H1 (cell line): ENCODE measurements at regions not wholly inside any gene's neighbourhood (a gene's known extent, or its start where the extent isn't known, plus 50 kb on each side); places are given as distances from the start of the nearest gene placed in this dataset.

ENCODE experiments used
- EP300 ChIP-seq, 2 experiments: IDR thresholded peaks; 1 replicate in 1 of 2; 2 replicates in 1 of 2; pipeline ENCODE4 v1.6.1; 2011 to 2012; ENCODE audit warnings: low read depth in 2 of 2, low read length in 2 of 2, mild to moderate bottlenecking in 2 of 2, borderline replicate concordance in 1 of 2, inconsistent platforms in 1 of 2, moderate library complexity in 1 of 2
- EZH2 ChIP-seq: fragments of 200-600 bp; sonication (generic); IDR thresholded peaks from 2 replicates; pipeline ENCODE4 v1.7.1; 2012; ENCODE audit warnings: low read depth, mild to moderate bottlenecking, moderate library complexity, low read length, inconsistent platforms; ENCODE audit not compliant: severe bottlenecking
- MAX ChIP-seq: IDR thresholded peaks from 2 replicates; pipeline ENCODE4 v1.6.1; 2012; ENCODE audit warnings: inconsistent platforms
- POLR2A ChIP-seq, 2 experiments: IDR thresholded peaks; 1 replicate in 1 of 2; 2 replicates in 1 of 2; pipeline ENCODE4 v1.6.1; 2011; ENCODE audit warnings: low read depth in 2 of 2, low read length in 2 of 2, mild to moderate bottlenecking in 2 of 2; ENCODE audit errors: control extremely low read depth in 1 of 2
- ZNF274 ChIP-seq: IDR thresholded peaks from 2 replicates; pipeline ENCODE4 v1.7.0; 2012; ENCODE audit warnings: low read length, borderline replicate concordance; ENCODE audit errors: extremely low read depth
- TF ChIP-seq, protein P1 (sequence below), 3 experiments: IDR thresholded peaks; 1 replicate in 2 of 3; 2 replicates in 1 of 3; pipeline versions ENCODE4 v1.5.1 to v1.6.1; 2011; ENCODE audit warnings: low read length in 3 of 3, mild to moderate bottlenecking in 3 of 3, inconsistent platforms in 2 of 3, low read depth in 1 of 3, moderate library complexity in 1 of 3; ENCODE audit not compliant: insufficient read depth in 1 of 3; ENCODE audit errors: control extremely low read depth in 1 of 3

DNA sequence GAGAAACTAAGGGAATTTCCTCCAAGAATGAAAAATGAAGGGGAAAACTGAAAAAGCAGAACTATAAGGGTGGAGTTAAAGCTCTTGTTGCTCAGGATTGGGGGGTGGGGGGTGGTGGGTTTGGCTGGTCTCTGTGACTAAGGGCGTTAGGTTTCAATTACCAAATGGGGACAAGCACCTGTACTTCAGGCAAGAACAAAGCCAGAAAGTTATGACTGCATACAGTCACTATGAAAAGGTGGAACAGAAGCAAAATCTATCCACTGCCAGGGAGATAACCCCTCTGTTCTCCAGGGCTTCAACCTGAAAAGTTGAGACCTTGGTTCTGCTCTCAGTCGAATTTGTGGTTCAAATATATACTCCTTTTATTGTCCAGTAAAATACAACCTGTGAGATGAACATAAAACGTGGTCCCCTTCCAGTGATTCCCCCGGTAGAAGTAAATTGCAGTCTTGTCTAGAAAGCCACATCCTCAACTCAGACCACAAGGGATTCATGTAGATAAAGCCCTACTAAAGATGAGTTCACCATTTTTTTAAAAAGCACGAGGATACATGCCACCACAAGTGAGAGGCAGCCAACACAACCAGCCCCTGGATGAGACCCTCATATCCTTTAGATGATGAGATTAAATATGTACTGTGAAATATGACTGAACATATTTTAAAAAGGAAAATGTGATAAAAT is 257.1 kb upstream of the RPS6KA3 start:
- TF ChIP-seq POLR2A (IDR thresholded peaks at IDR 0.05; ENCODE audit: control extremely low read depth in 1 of 2, low read depth in 2 of 2, low read length in 2 of 2) (no peak), EZH2 (no peak), ZNF274 (no peak), EP300 (IDR thresholded peaks at IDR 0.05; ENCODE audit: borderline replicate concordance in 1 of 2, low read depth in 2 of 2, low read length in 2 of 2) (no peak), MAX (no peak)
- TF ChIP-seq, protein P1, sequence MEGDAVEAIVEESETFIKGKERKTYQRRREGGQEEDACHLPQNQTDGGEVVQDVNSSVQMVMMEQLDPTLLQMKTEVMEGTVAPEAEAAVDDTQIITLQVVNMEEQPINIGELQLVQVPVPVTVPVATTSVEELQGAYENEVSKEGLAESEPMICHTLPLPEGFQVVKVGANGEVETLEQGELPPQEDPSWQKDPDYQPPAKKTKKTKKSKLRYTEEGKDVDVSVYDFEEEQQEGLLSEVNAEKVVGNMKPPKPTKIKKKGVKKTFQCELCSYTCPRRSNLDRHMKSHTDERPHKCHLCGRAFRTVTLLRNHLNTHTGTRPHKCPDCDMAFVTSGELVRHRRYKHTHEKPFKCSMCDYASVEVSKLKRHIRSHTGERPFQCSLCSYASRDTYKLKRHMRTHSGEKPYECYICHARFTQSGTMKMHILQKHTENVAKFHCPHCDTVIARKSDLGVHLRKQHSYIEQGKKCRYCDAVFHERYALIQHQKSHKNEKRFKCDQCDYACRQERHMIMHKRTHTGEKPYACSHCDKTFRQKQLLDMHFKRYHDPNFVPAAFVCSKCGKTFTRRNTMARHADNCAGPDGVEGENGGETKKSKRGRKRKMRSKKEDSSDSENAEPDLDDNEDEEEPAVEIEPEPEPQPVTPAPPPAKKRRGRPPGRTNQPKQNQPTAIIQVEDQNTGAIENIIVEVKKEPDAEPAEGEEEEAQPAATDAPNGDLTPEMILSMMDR (IDR thresholded peaks at IDR 0.05; ENCODE audit: control extremely low read depth in 1 of 3, insufficient read depth in 1 of 3, low read depth in 1 of 3, low read length in 3 of 3): no peak
